Prostate gland (tissue), 2 donors: ENCODE measurements at regions not wholly inside any gene's neighbourhood (a gene's known extent, or its start where the extent isn't known, plus 50 kb on each side); places are given as distances from the start of the nearest gene placed in this dataset.

Experiments
- DNase-seq: peaks from one replicate; pipeline ENCODE4 v3.0.0-alpha.2; 2019; ENCODE audit warnings: low spot score
- H3K27ac ChIP-seq, 2 donors: fragments of 200-600 bp; sonication (generic); 2 replicates each; pipeline ENCODE4 v1.5.1; 2017 to 2019
- H3K27me3 ChIP-seq: fragments of 200-600 bp; sonication (generic); replicated peaks from 2 replicates; pipeline ENCODE4 v1.5.1; 2019; ENCODE audit not compliant: insufficient read depth
- H3K36me3 ChIP-seq, 2 donors: fragments of 200-600 bp; sonication (generic); 1 replicate in 1 of 2; 2 replicates in 1 of 2; pipeline versions ENCODE4 v1.5.1 to v1.8.1; 2017 to 2019
- H3K4me1 ChIP-seq: fragments of 200-600 bp; sonication (generic); replicated peaks from 2 replicates; pipeline ENCODE4 v1.5.1; 2019
- H3K4me3 ChIP-seq, 2 donors: fragments of 200-600 bp; sonication (generic); 2 replicates each; pipeline ENCODE4 v1.5.1; 2017 to 2019
- H3K9me3 ChIP-seq: fragments of 200-600 bp; sonication (generic); 2 replicates; pipeline ENCODE4 v1.5.1; 2017
- POLR2A ChIP-seq: fragments of 450-650 bp; IDR thresholded peaks from one replicate; pipeline ENCODE4 v1.6.1; 2016; ENCODE audit warnings: antibody characterized with exemption, mild to moderate bottlenecking
- POLR2AphosphoS5 ChIP-seq: sonication (generic); formaldehyde crosslinking; IDR thresholded peaks from one replicate; pipeline ENCODE4 v1.6.1; 2017; ENCODE audit warnings: antibody characterized with exemption
- WGBS: methylation state at CpG from one replicate; pipeline ENCODE4 v1.1.5; 2018; 5-methylcytosine and 5-hydroxymethylcytosine counted together
- intact Hi-C: fragments of 100-400 bp; cut with DNase I; formaldehyde crosslinking; loops from one replicate; pipeline ENCODE4 v1.14.2; 2022
- TF ChIP-seq, protein P1 (sequence below), 4 experiments: fragments of 200-600 bp in 2 of 4; fragments of 450-650 bp in 2 of 4; sonication (generic) in 2 of 4; IDR thresholded peaks; 1 replicate in 3 of 4; 2 replicates in 1 of 4; pipeline ENCODE4 v1.5.1; 2016 to 2019; ENCODE audit warnings: antibody characterized with exemption in 4 of 4, mild to moderate bottlenecking in 2 of 4, moderate library complexity in 2 of 4

DNA sequence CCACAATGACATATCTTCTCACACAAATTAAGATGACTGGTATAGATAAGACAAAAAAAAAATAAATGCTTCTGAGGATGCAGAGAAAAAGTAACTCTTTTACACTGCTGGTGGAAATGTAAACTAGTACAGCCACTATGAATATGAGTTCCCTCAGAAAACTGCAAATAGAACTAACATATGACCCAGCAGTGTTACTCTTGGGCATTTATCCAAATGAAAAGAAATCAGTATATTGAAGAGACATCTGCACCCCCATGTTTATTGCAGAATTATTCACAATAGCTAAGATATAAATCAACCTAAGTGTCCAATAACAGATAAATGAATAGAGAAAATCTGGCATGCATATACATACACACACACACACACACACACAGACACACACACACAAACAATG lies 83.0 kb upstream of the FAM174A start:
- Histone ChIP-seq H3K9me3 (no peaks in the 10 kb centered on the region), H3K4me1 (no peaks in the 10 kb centered on the region), H3K27ac (no peak overlapping the region), H3K4me3 (no peak overlapping the region), H3K36me3 (no peaks in the 10 kb centered on the region), H3K27me3 (no peaks in the 10 kb centered on the region)
- TF ChIP-seq, protein P1, sequence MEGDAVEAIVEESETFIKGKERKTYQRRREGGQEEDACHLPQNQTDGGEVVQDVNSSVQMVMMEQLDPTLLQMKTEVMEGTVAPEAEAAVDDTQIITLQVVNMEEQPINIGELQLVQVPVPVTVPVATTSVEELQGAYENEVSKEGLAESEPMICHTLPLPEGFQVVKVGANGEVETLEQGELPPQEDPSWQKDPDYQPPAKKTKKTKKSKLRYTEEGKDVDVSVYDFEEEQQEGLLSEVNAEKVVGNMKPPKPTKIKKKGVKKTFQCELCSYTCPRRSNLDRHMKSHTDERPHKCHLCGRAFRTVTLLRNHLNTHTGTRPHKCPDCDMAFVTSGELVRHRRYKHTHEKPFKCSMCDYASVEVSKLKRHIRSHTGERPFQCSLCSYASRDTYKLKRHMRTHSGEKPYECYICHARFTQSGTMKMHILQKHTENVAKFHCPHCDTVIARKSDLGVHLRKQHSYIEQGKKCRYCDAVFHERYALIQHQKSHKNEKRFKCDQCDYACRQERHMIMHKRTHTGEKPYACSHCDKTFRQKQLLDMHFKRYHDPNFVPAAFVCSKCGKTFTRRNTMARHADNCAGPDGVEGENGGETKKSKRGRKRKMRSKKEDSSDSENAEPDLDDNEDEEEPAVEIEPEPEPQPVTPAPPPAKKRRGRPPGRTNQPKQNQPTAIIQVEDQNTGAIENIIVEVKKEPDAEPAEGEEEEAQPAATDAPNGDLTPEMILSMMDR (IDR thresholded peaks at IDR 0.05) = no peak
- TF ChIP-seq POLR2AphosphoS5 (no peak), POLR2A (no peak)
- intact Hi-C loops = no loop called here
- DNase-seq = no peak

DNA sequence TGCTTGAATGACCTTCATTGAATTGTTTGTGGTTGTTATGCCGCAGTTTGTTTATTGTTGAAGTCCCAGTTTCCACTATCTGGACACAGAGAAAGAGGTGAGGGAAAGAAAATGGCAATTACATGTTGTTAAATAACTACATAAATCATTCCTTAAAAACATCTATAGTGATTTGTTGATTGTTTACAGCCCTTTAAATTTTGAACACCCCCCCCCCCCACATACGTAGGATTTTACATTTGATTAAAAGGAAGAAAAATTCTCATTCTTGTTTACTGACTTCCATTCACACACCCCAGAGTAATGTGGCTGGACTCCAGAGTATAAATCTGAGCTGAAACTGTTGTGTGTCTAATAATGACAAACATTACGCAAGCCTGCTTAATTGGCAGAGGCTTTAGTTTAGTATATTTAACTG lies 87.1 kb upstream of the FAM174A start:
- Histone ChIP-seq H3K4me3 (no peak overlapping the region), H3K4me1 (no peaks in the 10 kb centered on the region), H3K36me3 (no peaks in the 10 kb centered on the region), H3K27me3 (no peaks in the 10 kb centered on the region), H3K27ac (no peak overlapping the region), H3K9me3 (no peaks in the 10 kb centered on the region)
- intact Hi-C loops = no loop called here
- WGBS = 52% methylated on average over 3 of the region's 3 CpGs
- TF ChIP-seq POLR2A = no peak
- TF ChIP-seq, protein P1 (IDR thresholded peaks at IDR 0.05) = no peak
- no peak for TF ChIP-seq POLR2AphosphoS5
- no peak for DNase-seq

DNA sequence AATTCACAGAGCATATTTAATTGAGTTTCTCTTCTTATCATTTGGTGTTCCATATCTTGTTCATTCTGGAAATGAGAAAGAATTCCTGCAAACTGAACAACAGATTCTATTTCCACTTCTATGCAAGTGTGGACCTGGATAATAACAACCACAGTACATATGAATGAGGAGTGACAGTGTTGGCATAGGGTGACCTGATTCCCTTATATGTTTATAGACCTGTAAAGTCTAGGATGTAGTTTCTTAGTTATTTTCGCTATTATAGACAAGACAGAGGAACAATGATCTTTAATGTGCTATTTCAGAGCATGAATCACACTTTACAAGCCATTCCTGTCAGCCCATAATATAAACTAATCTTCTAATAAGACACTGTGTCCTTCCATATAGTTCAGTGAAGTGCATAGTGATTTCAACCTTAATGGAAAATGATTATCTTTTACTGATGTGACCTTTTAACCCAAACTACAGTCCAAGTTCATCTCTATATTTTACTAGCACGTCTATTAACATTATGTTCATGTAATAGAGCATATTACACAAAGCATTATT lies 88.2 kb upstream of the FAM174A start:
- H3K36me3 ChIP-seq = no peaks in the 10 kb centered on the region
- intact Hi-C loops = no loop called here
- WGBS = 19% methylated on average over 2 of the region's 2 CpGs
- H3K4me3 ChIP-seq = no peak overlapping the region
- no peaks in the 10 kb centered on the region for H3K27me3 ChIP-seq
- no peak overlapping the region for H3K27ac ChIP-seq
- TF ChIP-seq POLR2A (no peak), POLR2AphosphoS5 (no peak)
- TF ChIP-seq, protein P1 (IDR thresholded peaks at IDR 0.05) = no peak
- no peak for DNase-seq
- no peaks in the 10 kb centered on the region for H3K4me1 ChIP-seq
- H3K9me3 ChIP-seq = no peaks in the 10 kb centered on the region

DNA sequence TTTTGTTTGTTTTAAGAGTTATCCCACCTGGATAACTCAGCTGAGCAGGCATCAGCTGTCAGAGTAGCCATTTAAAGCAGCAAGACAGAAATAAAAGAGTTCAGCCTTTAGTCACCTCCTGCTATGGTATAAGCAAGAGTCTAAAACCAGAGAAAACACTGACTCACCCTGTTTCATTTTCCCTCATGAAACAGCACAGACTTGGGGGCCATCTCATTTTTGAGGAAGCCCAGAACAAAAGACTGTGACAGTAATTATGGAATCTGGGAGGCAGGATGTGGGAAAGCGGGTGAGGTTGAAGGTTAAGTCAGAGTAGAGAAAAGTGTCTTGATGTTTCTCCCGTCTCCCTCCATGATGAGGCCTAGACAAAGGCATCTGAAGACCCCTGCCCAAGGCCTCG lies 90.2 kb upstream of the FAM174A start:
- 91% methylated on average over 3 of the region's 3 CpGs for WGBS
- intact Hi-C loops = no loop called here
- no peak for DNase-seq
- Histone ChIP-seq H3K36me3 (no peaks in the 10 kb centered on the region), H3K27me3 (no peaks in the 10 kb centered on the region), H3K4me3 (no peak overlapping the region), H3K4me1 (no peaks in the 10 kb centered on the region), H3K27ac (no peak overlapping the region), H3K9me3 (no peaks in the 10 kb centered on the region)
- no peak for TF ChIP-seq POLR2A
- TF ChIP-seq, protein P1 (IDR thresholded peaks at IDR 0.05) = no peak

DNA sequence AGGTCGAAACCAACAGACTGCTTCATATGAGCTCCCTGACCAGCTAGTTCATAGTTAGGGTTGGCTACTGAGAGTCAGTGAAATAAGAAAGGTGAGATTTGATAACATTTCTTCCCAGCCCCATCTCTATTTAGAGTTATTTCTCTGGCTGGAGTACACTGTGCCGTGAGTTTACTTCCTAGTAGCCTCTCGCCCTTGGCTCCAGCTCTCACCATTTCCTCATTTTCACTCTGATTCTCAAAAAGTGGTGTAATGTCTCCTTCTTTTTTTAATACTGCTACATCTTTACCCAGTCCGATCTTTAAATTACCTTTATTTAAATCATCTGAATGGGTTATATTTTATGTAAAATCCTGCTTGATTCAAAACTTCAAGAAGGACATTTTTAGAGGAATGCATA lies 100.4 kb upstream of the FAM174A start:
- Histone ChIP-seq H3K27ac (no peak overlapping the region), H3K4me3 (no peak overlapping the region), H3K9me3 (no peaks in the 10 kb centered on the region), H3K27me3 (no peaks in the 10 kb centered on the region), H3K36me3 (no peaks in the 10 kb centered on the region), H3K4me1 (no peaks in the 10 kb centered on the region)
- no peak for DNase-seq
- intact Hi-C loops = no loop called here
- TF ChIP-seq, protein P1 (IDR thresholded peaks at IDR 0.05) = no peak
- TF ChIP-seq POLR2AphosphoS5 = no peak
- TF ChIP-seq POLR2A = no peak
- WGBS = 91% methylated on average over 4 of the region's 4 CpGs
